ENCODE measurements at regions not wholly inside any gene's neighbourhood (a gene's known extent, or its start where the extent isn't known, plus 50 kb on each side); places are given as distances from the start of the nearest gene placed in this dataset.

GRCh38 chr6:120010075-120010474 is 660.5 kb upstream of the MAN1A1 start:
- TF ChIP-seq REST (IDR thresholded peaks at IDR 0.05; ENCODE audit: insufficient read depth in 1 of 2, low read depth in 2 of 2, low read length in 2 of 2) (no peak), POLR2AphosphoS5 (IDR thresholded peaks at IDR 0.05; ENCODE audit: low read depth, low read length) (no peak)

- TF ChIP-seq POLR2AphosphoS5 (IDR thresholded peaks at IDR 0.05; ENCODE audit: low read depth, low read length) (peak; percentile 39; the same call in 1 of the 2 replicates), FOXP2 (optimal IDR thresholded peaks at IDR 0.05; ENCODE audit: borderline replicate concordance, extremely low read depth, extremely low read length, insufficient read depth) (no peak), TAF1 (IDR thresholded peaks at IDR 0.05; ENCODE audit: borderline replicate concordance, insufficient read depth, low read length) (no peak)
Measured at GRCh38 chr6:120005292-120005976, 655.9 kb upstream of the MAN1A1 start.

- TF ChIP-seq SIN3A (IDR thresholded peaks at IDR 0.05; ENCODE audit: borderline replicate concordance, insufficient read depth, low read length) (no peak), FOXP2 (optimal IDR thresholded peaks at IDR 0.05; ENCODE audit: borderline replicate concordance, extremely low read depth, extremely low read length, insufficient read depth) (no peak), REST (IDR thresholded peaks at IDR 0.05; ENCODE audit: insufficient read depth in 1 of 2, low read depth in 2 of 2, low read length in 2 of 2) (no peak), TAF1 (IDR thresholded peaks at IDR 0.05; ENCODE audit: borderline replicate concordance, insufficient read depth, low read length) (no peak), POLR2AphosphoS5 (IDR thresholded peaks at IDR 0.05; ENCODE audit: low read depth, low read length) (no peak)
Measured at GRCh38 chr6:119986934-119987549, 637.5 kb upstream of the MAN1A1 start.

GRCh38 chr6:119985952-119986736 is 636.6 kb upstream of the MAN1A1 start:
- TF ChIP-seq SIN3A (IDR thresholded peaks at IDR 0.05; ENCODE audit: borderline replicate concordance, insufficient read depth, low read length) (no peak), REST (IDR thresholded peaks at IDR 0.05; ENCODE audit: insufficient read depth in 1 of 2, low read depth in 2 of 2, low read length in 2 of 2) (no peak), FOXP2 (optimal IDR thresholded peaks at IDR 0.05; ENCODE audit: borderline replicate concordance, extremely low read depth, extremely low read length, insufficient read depth) (no peak), POLR2AphosphoS5 (IDR thresholded peaks at IDR 0.05; ENCODE audit: low read depth, low read length) (no peak), TAF1 (IDR thresholded peaks at IDR 0.05; ENCODE audit: borderline replicate concordance, insufficient read depth, low read length) (no peak)

- TF ChIP-seq FOXP2 (optimal IDR thresholded peaks at IDR 0.05; ENCODE audit: borderline replicate concordance, extremely low read depth, extremely low read length, insufficient read depth) = no peak
- no peak for TF ChIP-seq REST (IDR thresholded peaks at IDR 0.05; ENCODE audit: insufficient read depth in 1 of 2, low read depth in 2 of 2, low read length in 2 of 2)
- TF ChIP-seq SIN3A (IDR thresholded peaks at IDR 0.05; ENCODE audit: borderline replicate concordance, insufficient read depth, low read length) = no peak
- no peak for TF ChIP-seq POLR2AphosphoS5 (IDR thresholded peaks at IDR 0.05; ENCODE audit: low read depth, low read length)
Measured at GRCh38 chr6:119980802-119981201, 631.2 kb upstream of the MAN1A1 start.

Data from PFSK-1 (cell line).